ENCODE measurements at regions not wholly inside any gene's neighbourhood (a gene's known extent, or its start where the extent isn't known, plus 50 kb on each side); places are given as distances from the start of the nearest gene placed in this dataset.
"Not testable (repeated sequence)": the region's sequence is repeated elsewhere in the genome, so short reads cannot be mapped to it uniquely, and the experiment has no call there.

DNA sequence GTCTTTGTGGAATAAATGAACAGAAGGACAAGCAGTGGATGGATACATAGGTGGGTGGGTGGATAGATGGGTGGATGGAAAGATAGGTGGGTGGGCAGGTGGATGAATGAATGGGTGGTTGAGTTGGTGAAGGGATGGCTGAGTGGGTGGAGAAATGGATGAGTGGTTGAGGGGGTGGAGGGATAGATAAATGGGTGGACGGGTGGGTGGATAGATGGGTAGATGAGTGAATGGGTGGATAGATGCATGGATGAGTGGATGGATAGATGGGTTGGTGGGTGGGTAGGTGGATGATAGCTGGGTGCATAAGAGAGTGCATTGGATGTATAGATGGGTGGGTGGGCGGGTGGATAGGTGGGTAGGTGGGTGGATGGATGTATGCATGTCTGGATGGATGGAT is 63.5 kb downstream of the UNC93B1 start:
- DNase-seq (ENCODE audit: low spot score), result not testable (repeated sequence)

DNA sequence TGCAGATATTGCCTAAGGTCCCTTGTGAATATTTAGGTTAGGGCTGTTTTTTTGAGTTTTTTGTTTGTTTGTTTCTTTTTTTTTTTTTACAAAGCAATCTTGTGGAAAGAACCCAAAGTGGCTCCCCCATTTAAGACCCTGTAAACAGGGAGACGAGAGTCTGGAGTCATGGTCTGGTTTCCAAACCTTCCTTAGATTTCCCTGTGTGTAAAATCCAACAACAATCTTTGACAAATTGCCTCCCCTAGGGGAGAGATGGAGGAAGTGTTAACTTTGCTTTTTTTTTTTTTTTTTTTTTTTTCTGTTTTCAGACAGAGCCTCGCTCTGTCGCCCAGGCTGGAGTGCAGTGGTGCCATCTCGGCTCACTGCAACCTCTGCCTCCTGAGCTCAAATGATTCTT is 64.9 kb downstream of the UNC93B1 start:
- DNase-seq (ENCODE audit: low spot score), result not testable (repeated sequence)

GRCh38 chr11:67938371-67938770 is 65.5 kb downstream of the UNC93B1 start:
- not testable (repeated sequence) for DNase-seq (ENCODE audit: low spot score)

DNA sequence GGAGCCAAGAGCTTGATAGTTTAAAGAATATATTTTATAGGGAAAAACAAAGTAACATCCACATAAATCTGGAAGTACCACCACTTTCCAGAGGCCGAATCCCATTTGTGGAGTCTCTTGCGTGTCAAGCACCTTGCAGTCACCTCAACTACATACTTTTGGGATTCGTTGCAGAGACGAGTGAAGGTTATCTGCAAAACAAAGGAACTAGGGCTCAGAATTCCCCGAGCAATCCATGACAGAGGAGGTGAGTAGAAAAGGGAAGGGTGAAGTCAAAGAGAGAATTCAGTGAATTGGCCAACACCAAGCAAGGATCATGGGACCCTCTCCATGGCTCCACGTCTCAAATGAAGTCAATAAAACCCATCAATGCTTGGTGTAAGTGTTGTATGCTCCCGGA is 80.3 kb downstream of the UNC93B1 start:
- DNase-seq (ENCODE audit: low spot score), result not testable (repeated sequence)

- DNase-seq (ENCODE audit: low spot score), result not testable (repeated sequence)
Measured at GRCh38 chr11:67920546-67920945, 83.4 kb downstream of the UNC93B1 start.

DNA sequence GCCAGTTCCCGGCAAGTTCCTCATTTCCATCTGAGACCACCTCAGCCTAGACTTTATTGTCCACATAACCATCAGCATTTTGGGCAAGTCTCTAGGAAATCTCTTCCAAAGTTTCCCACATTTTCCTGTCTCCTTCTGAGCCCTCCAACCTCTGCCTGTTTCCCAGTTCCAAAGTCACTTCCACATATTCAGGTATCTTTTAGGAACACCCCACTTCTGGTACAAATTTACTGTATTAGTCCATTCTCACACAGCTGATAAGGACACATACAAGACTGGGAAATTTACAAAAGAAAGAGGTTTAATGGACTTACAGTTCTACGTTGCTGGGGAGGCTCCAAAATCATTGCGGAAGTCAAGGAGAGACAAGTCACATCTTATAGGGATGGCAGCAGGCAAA is 91.7 kb downstream of the UNC93B1 start:
- DNase-seq (ENCODE audit: low spot score), result not testable (repeated sequence)

GRCh38 chr11:67911211-67911610 is 92.7 kb downstream of the UNC93B1 start:
- DNase-seq (ENCODE audit: low spot score), result not testable (repeated sequence)

GRCh38 chr11:67910803-67911202 is 93.1 kb downstream of the UNC93B1 start:
- DNase-seq (ENCODE audit: low spot score), result not testable (repeated sequence)

GRCh38 chr11:67906969-67907368 is 96.9 kb downstream of the UNC93B1 start:
- DNase-seq (ENCODE audit: low spot score), result not testable (repeated sequence)

- DNase-seq (ENCODE audit: low spot score), result not testable (repeated sequence)
Measured at GRCh38 chr11:67899462-67899861, 104.4 kb downstream of the UNC93B1 start.

DNA sequence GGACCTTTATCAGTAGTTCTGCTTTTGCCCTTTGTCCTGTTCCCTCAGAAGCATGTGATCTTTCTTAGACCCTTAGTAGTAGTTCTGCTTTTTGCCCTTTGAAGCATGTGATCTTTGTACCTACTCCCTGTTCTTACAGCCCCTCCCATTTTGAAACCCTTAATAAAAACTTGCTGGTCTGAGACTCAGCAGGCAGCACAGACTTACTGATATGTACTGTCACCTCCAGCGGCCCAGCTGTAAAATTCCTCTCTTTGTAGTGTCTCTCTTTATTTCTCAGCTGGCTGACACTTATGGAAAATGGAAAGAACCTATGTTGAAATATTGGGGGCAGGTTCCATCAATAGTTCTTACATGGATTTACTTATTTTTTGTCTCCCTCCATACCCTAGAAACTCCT is 110.4 kb downstream of the UNC93B1 start:
- DNase-seq (ENCODE audit: low spot score), result not testable (repeated sequence)

GRCh38 chr11:67889646-67890045 is 114.3 kb downstream of the UNC93B1 start:
- not testable (repeated sequence) for DNase-seq (ENCODE audit: low spot score)

GRCh38 chr11:67888056-67888455 is 115.8 kb downstream of the UNC93B1 start:
- DNase-seq (ENCODE audit: low spot score), result not testable (repeated sequence)

GRCh38 chr11:67886672-67887071 is 117.2 kb downstream of the UNC93B1 start:
- not testable (repeated sequence) for DNase-seq (ENCODE audit: low spot score)

DNA sequence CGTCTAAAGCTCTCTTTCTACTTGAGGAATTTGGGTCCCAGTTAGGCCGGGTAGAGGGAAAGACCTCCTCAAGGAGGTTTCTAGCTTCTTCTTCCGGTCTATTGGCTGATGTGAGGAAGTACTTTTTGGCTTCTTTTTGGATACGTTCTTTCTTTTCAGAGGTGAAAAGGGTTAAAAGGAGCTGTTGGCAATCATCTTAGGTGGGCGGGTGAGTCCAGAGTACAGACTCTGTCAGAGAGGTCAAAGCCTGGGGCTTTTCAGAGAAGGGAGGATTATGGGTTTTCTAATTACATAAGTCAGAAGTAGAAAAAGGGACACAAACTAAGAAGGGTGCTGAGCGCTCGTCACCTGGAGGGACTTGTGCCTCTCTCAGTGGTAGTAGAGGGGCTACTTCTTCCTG is 117.7 kb downstream of the UNC93B1 start:
- not testable (repeated sequence) for DNase-seq (ENCODE audit: low spot score)

DNA sequence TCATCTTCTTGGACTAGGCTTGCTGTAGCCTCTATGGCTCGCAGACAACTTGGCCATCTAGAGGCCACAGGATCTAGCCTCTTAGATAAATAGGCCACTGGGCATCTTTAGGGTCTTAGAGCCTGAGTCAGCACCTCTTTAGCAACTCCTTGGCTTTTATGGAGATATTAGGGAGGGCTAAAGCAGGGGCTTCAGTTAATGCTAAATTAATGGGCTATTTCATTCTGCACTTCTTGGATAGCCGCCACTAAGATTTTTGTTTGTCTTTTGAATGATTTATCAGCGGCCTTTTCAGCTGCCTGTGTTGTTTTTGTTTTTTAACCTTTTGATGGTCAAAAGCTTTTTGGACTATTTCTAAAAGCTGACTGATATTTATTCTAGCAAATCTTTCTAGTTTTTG is 118.3 kb downstream of the UNC93B1 start:
- DNase-seq (ENCODE audit: low spot score), result not testable (repeated sequence)

GRCh38 chr11:67884761-67885558 is 118.9 kb downstream of the UNC93B1 start:
- not testable (repeated sequence) for DNase-seq (ENCODE audit: low spot score)

DNA sequence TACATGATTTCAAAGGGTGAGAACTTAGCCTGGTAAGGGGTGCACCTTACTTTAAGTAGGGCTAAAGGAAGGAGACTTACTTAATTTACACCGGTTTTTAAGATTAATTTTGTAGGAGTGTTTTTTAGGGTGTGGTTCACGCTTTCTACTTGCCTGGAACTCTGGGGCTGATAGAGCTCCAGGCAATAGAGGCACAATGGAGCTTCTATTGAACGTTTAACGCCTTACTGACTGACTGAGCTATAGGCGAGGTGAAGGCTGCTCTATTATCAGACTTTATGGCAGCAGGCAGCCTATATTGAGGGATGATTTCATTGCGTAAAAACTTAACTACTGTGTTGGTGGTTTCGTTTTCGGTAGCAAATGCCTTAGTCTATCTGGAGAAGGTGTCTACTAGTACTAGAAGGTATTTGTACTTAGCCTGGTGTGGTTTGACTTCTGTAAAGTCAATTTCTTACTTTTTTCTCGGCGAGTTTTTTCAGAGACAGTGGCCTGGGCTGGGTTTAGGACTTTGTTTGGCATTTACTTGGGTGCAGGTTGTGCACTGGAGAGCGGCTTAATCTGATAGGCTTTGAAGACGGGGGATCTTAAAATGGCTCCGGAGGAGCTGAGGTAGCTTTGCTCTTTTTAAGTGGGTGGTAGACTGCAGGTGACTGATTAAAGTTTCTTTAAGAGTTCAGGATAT is 119.7 kb downstream of the UNC93B1 start:
- not testable (repeated sequence) for DNase-seq (ENCODE audit: low spot score)

DNA sequence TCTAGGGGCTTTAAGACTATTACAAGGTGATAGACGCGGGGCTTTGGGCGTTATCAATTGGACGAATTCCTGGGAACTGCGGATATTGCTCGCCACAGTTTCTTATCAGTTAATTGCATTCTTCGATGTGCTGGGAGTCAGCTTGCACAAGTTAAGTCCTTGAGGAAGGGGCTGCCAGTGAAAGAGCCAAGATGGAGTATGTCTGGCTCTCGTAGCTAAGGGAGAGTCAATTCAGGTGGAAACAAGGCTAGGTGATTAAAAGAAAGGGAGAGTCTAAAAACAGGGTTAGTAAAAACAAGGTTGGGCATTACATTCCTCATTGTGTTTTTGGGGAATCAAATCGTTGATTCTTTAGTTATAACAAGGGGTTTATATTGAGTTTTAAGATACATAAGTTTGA is 121.6 kb downstream of the UNC93B1 start:
- not testable (repeated sequence) for DNase-seq (ENCODE audit: low spot score)

DNA sequence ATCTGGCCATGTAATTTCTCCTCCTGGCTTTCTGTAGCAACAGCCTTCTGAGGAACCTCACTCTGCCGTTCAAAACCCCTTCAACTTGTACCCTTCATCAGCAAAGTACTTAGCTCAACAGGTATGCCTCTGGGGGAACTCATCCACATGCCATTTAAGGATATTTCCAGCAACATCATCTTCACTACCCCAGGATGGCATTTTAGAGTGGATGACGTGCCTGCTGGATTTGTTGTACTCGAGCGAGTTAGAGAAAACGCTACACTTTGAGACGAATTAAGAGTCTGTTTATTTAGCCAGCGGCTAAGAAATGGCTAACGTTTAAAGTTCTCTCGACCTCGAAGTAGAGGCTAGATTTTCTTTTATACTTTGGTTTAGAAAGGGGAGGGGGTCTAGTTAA is 122.1 kb downstream of the UNC93B1 start:
- DNase-seq (ENCODE audit: low spot score), result not testable (repeated sequence)

DNA sequence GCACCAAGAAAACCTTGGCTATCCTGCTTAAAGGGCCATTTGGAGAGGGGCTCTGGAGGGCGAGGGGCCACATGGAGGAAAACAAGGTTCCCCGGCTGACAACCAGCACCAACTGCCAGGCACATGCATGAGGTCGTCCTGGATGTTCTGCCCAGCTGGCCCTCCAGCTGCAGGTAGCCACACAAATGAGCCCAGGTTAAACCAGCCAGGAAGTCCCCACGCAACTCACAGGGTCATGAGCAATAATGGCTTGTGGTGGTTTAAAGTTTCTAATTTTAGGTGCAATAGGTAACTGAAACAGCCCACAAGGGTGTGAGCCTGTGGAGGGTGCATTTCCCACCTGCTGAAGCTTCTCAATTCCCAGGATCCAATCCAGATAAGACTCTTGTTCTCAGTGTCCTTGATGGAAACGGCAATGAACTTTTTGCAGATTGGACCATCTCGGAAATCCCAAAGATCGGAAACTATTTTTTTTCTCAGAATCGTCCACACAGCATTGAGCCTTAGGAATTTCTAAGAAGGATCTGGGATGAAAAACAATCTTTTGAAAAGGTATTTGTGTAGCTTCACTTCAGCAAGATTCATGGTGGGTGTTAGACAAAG is 123.2 kb downstream of the UNC93B1 start:
- not testable (repeated sequence) for DNase-seq (ENCODE audit: low spot score)

DNA sequence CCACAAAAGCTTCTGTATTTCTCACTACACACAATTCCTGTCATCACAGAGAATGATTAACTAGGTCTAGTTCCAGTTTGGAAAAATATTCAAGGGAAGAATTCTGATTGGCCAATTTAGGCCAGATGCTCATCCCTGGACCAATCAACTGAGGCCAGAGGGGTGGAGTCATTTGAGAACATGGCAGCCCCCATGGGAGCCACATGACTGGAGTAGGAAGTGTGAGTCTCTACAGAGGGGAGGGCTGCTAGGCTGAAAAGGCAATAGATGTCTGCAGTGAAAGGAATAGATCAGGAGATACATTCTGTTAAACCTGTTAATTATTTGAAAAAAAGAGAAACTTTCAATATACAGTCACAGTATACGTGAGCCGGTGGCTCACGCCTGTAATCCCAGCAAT is 125.2 kb downstream of the UNC93B1 start:
- not testable (repeated sequence) for DNase-seq (ENCODE audit: low spot score)

GRCh38 chr11:67877316-67877715 is 126.6 kb downstream of the UNC93B1 start:
- not testable (repeated sequence) for DNase-seq (ENCODE audit: low spot score)

Data from pons (tissue), 1 donor.